ENCODE measurements at regions not wholly inside any gene's neighbourhood (a gene's known extent, or its start where the extent isn't known, plus 50 kb on each side); places are given as distances from the start of the nearest gene placed in this dataset.

- TF ChIP-seq POLR2A (IDR thresholded peaks at IDR 0.05) (no peak), EP300 (IDR thresholded peaks at IDR 0.05) (no peak), CTCF (IDR thresholded peaks at IDR 0.05) (no peak)
Observed at GRCh38 chr4:125187226-125188176, 127.3 kb upstream of the FAT4 start.
